Ishikawa (cell line): ENCODE measurements at regions not wholly inside any gene's neighbourhood (a gene's known extent, or its start where the extent isn't known, plus 50 kb on each side); places are given as distances from the start of the nearest gene placed in this dataset.

Experiments
- CREB1 ChIP-seq: IDR thresholded peaks from 2 replicates; pipeline ENCODE4 v1.6.1; 2012; ENCODE audit warnings: low read depth
- EGR1 ChIP-seq: IDR thresholded peaks from 2 replicates; pipeline ENCODE4 v1.6.1; 2012
- EP300 ChIP-seq: IDR thresholded peaks from 2 replicates; pipeline ENCODE4 v1.6.1; 2012; ENCODE audit warnings: borderline replicate concordance
- FOXM1 ChIP-seq: IDR thresholded peaks from 2 replicates; pipeline ENCODE4 v1.6.1; 2012; ENCODE audit warnings: low read depth, borderline replicate concordance
- NFIC ChIP-seq: IDR thresholded peaks from 2 replicates; pipeline ENCODE4 v1.6.1; 2012
- RAD21 ChIP-seq: IDR thresholded peaks from 2 replicates; pipeline ENCODE4 v1.6.1; 2012; ENCODE audit warnings: low read depth
- TAF1 ChIP-seq: IDR thresholded peaks from 2 replicates; pipeline ENCODE4 v1.6.1; 2012; ENCODE audit warnings: low read depth, mild to moderate bottlenecking
- TCF12 ChIP-seq: IDR thresholded peaks from 2 replicates; pipeline ENCODE4 v1.6.1; 2012; ENCODE audit warnings: low read depth
- TEAD4 ChIP-seq: IDR thresholded peaks from 2 replicates; pipeline ENCODE4 v1.6.1; 2012
- YY1 ChIP-seq: IDR thresholded peaks from 2 replicates; pipeline ENCODE4 v1.6.1; 2012; ENCODE audit warnings: low read depth

DNA sequence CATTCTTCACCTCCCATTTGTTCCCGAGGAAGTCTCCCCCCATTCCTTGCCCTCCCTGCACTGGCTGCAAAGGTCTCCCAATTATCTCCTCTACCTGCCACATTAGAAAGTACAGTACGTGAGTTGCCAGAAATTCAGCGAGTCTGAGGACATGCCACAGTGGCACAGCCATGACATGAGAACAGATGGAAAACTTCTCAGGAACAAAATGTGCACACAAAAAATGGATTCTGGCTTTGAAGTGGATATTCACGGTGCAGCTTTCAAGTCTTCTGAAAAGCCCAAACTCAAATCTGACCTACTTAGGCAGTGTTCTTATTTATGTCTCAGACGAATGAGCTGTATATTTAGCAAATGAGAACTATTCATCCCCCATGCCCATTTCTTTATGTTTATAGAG is 269.1 kb upstream of the ARID1B start:
- TF ChIP-seq YY1, result no peak
- no peak for TF ChIP-seq RAD21
- TF ChIP-seq EP300, result no peak
- TF ChIP-seq TEAD4, result no peak
- TF ChIP-seq TAF1, result no peak
- no peak for TF ChIP-seq NFIC
- no peak for TF ChIP-seq EGR1
- TF ChIP-seq CREB1, result no peak
- TF ChIP-seq FOXM1, result no peak
- TF ChIP-seq TCF12, result no peak
